ENCODE measurements at regions not wholly inside any gene's neighbourhood (a gene's known extent, or its start where the extent isn't known, plus 50 kb on each side); places are given as distances from the start of the nearest gene placed in this dataset.

- H3K9me3 ChIP-seq (ENCODE audit: low read length): no peaks in the 10 kb centered on the region
- BruUV-seq (replicated peaks): no TSS peak
- H2AFZ ChIP-seq (ENCODE audit: low read length): no peak overlapping the region
- TF ChIP-seq, protein P1, sequence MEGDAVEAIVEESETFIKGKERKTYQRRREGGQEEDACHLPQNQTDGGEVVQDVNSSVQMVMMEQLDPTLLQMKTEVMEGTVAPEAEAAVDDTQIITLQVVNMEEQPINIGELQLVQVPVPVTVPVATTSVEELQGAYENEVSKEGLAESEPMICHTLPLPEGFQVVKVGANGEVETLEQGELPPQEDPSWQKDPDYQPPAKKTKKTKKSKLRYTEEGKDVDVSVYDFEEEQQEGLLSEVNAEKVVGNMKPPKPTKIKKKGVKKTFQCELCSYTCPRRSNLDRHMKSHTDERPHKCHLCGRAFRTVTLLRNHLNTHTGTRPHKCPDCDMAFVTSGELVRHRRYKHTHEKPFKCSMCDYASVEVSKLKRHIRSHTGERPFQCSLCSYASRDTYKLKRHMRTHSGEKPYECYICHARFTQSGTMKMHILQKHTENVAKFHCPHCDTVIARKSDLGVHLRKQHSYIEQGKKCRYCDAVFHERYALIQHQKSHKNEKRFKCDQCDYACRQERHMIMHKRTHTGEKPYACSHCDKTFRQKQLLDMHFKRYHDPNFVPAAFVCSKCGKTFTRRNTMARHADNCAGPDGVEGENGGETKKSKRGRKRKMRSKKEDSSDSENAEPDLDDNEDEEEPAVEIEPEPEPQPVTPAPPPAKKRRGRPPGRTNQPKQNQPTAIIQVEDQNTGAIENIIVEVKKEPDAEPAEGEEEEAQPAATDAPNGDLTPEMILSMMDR (conservative IDR thresholded peaks at IDR 0.05; ENCODE audit: low read length): no peak
- no peak for TF ChIP-seq EZH2phosphoT487 (IDR thresholded peaks at IDR 0.05; ENCODE audit: borderline replicate concordance, low read depth, low read length)
- H3K27ac ChIP-seq (ENCODE audit: low read depth, low read length, poor library complexity, severe bottlenecking): no peak overlapping the region
- intact Hi-C loops (cut with micrococcal nuclease; ENCODE audit: unreplicated experiment): no loop called here
- no peaks in the 10 kb centered on the region for H4K20me1 ChIP-seq (ENCODE audit: insufficient read depth, low read length)
- CTCF ChIA-PET (ENCODE audit: unreplicated experiment): no interaction called here
- no peaks in the 10 kb centered on the region for H3K4me1 ChIP-seq (ENCODE audit: insufficient read depth, low read length, poor library complexity, severe bottlenecking)
- no peaks in the 10 kb centered on the region for H3K36me3 ChIP-seq (ENCODE audit: insufficient read depth, low read length)
- H3K9me2 ChIP-seq (ENCODE audit: insufficient read depth, low read length): no peaks in the 10 kb centered on the region
- DNase-seq (ENCODE audit: low spot score): no peak
- H3K79me2 ChIP-seq (ENCODE audit: insufficient read depth, low read depth, low read length): no peaks in the 10 kb centered on the region
- H3K4me3 ChIP-seq (ENCODE audit: low read depth, low read length, poor library complexity, severe bottlenecking): no peak overlapping the region
- POLR2A ChIA-PET: no interaction called here
- H3K4me2 ChIP-seq (ENCODE audit: low read length): no peak overlapping the region
Measured at GRCh38 chr16:73584157-73584556, 536.2 kb upstream of the ZFHX3 start.

DNA sequence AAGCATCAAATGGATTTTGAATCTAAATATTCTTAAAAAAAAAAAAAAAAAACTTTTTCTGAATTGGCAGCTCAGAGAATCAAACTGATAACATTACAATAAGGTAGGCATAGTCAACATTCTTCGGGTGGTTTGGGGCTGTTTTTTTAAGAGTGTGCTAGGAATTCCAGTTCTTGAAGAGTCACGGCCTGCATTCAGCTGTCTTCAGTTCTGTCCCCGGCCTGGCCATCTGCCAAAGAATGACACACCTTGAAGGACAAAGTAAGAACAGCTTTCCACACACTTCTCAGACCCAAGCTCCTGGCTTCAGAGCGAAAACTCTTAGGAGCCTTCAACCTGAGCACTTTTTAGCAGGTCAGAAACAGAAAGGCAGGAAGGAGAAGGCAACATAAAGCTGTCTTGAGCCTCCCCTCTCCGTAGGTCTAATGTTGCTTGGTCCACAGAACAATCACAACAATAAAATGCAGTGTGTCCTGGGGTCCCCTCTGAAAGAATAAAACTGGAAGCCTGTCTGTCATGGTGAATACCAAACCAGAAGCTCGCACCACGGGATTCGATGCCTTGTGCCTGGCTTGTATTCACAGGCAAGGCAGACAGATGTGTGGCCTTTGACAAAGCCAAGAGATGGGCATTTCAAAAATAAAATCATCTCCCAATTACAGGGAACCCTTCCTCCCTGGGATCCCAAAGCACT is 524.4 kb upstream of the ZFHX3 start:
- Histone ChIP-seq H3K4me2 (ENCODE audit: low read length) (no peak overlapping the region), H3K36me3 (ENCODE audit: insufficient read depth, low read length) (no peaks in the 10 kb centered on the region), H3K9me3 (ENCODE audit: low read length) (no peaks in the 10 kb centered on the region), H3K79me2 (ENCODE audit: insufficient read depth, low read depth, low read length) (no peaks in the 10 kb centered on the region), H3K9me2 (ENCODE audit: insufficient read depth, low read length) (no peaks in the 10 kb centered on the region), H3K27ac (ENCODE audit: low read depth, low read length, poor library complexity, severe bottlenecking) (no peak overlapping the region), H4K20me1 (ENCODE audit: insufficient read depth, low read length) (no peaks in the 10 kb centered on the region), H2AFZ (ENCODE audit: low read length) (no peak overlapping the region), H3K4me3 (ENCODE audit: low read depth, low read length, poor library complexity, severe bottlenecking) (no peak overlapping the region), H3K4me1 (ENCODE audit: insufficient read depth, low read length, poor library complexity, severe bottlenecking) (no peaks in the 10 kb centered on the region)
- no peak for DNase-seq (ENCODE audit: low spot score)
- POLR2A ChIA-PET: interaction anchor here (0.7 kb wide), 2 partner anchors 129 to 497 kb away, joined by 3 to 5 read pairs; no protein-coding TSS in a partner anchor
- TF ChIP-seq, protein P1 (conservative IDR thresholded peaks at IDR 0.05; ENCODE audit: low read length): no peak
- TF ChIP-seq EZH2phosphoT487 (IDR thresholded peaks at IDR 0.05; ENCODE audit: borderline replicate concordance, low read depth, low read length): no peak
- CTCF ChIA-PET (ENCODE audit: unreplicated experiment): no interaction called here
- intact Hi-C loops (cut with micrococcal nuclease; ENCODE audit: unreplicated experiment): no loop called here
- BruUV-seq (replicated peaks): no TSS peak

DNA sequence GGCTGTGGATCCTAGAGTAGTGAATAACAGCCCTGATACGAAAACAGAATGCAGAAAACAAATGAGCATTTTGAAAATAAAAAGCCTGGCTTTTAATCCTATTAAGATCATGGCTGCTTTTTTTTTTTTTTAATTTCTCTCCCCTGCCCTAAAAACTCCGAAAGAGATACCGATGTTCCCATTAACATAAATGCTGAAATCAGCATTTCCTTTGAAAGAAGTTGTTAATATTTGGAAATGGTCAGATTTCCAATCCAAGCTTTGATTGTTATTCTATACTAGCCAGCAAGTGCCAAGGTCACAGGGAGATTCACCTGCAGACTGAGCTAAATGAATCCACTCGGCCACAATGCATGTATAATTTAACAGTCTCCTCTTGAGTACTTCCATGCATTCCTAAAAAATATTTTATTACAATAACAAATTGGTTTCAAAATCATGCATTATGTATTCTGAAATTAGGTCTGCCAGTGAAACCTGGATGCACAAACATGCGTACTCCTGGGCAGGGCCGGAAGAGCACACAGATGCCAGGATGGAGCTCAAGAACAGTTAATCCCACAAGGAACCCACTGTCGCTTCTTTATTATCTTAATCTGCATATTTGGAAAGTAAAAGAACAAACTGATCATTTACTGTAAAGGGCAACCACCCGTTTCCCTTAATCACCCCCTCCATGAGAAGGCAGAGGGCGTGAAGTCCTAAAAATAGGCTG is 521.5 kb upstream of the ZFHX3 start:
- no TSS peak for BruUV-seq (replicated peaks)
- ChIA-PET CTCF (ENCODE audit: unreplicated experiment) (no interaction called here), POLR2A (interaction anchor here (0.7 kb wide), 1 partner anchor 175 kb away, joined by 3 read pairs; no protein-coding TSS in a partner anchor)
- TF ChIP-seq EZH2phosphoT487 (IDR thresholded peaks at IDR 0.05; ENCODE audit: borderline replicate concordance, low read depth, low read length): no peak
- TF ChIP-seq, protein P1 (conservative IDR thresholded peaks at IDR 0.05; ENCODE audit: low read length): no peak
- DNase-seq (ENCODE audit: low spot score): no peak
- no peak overlapping the region for H3K27ac ChIP-seq (ENCODE audit: low read depth, low read length, poor library complexity, severe bottlenecking)
- no peaks in the 10 kb centered on the region for H3K79me2 ChIP-seq (ENCODE audit: insufficient read depth, low read depth, low read length)
- no peak overlapping the region for H3K4me2 ChIP-seq (ENCODE audit: low read length)
- intact Hi-C loops (cut with micrococcal nuclease; ENCODE audit: unreplicated experiment): no loop called here
- no peak overlapping the region for H3K4me3 ChIP-seq (ENCODE audit: low read depth, low read length, poor library complexity, severe bottlenecking)
- no peaks in the 10 kb centered on the region for H3K4me1 ChIP-seq (ENCODE audit: insufficient read depth, low read length, poor library complexity, severe bottlenecking)
- H3K9me3 ChIP-seq (ENCODE audit: low read length): no peaks in the 10 kb centered on the region
- no peaks in the 10 kb centered on the region for H4K20me1 ChIP-seq (ENCODE audit: insufficient read depth, low read length)
- no peaks in the 10 kb centered on the region for H3K9me2 ChIP-seq (ENCODE audit: insufficient read depth, low read length)
- no peak overlapping the region for H2AFZ ChIP-seq (ENCODE audit: low read length)
- no peaks in the 10 kb centered on the region for H3K36me3 ChIP-seq (ENCODE audit: insufficient read depth, low read length)

All from OCI-LY7 (cell line).